K562 (cell line): ENCODE measurements at regions not wholly inside any gene's neighbourhood (a gene's known extent, or its start where the extent isn't known, plus 50 kb on each side); places are given as distances from the start of the nearest gene placed in this dataset.
"Not testable (repeated sequence)": the region's sequence is repeated elsewhere in the genome, so short reads cannot be mapped to it uniquely, and the experiment has no call there.

Source experiments
- ATAC-seq: fragments of 200-7000 bp; cut with Tn5 transposase; 3 replicates; pipeline ENCODE4 v1.9.1; 2020; ENCODE audit warnings: moderate library complexity
- BruUV-seq: library from RNA; stranded (reverse); fragments of 400-500 nt; replicated peaks from 2 replicates; lab custom pipeline; 2021; lab: Mats Ljungman, UMichigan
- CTCF ChIA-PET: fragments of 300-600 bp; formaldehyde crosslinking; extraction: SDS; loops from one replicate; lab custom pipeline; 2021; ENCODE audit warnings: low intra/inter-chr PET ratio; lab: Yijun Ruan, JAX
- POLR2A ChIA-PET: fragments of 300-600, 350-650 bp; sonication (Branson Sonifier 250); formaldehyde crosslinking; extraction: SDS; loops from one replicate; lab custom pipeline; 2021; ENCODE audit warnings: antibody characterized with exemption, inconsistent platforms; lab: Yijun Ruan, JAX
- DNase-seq, 4 experiments: peaks; one replicate each; pipeline versions ENCODE4 v3.0.0 to v3.0.0-alpha.2; 2011 to 2018; ENCODE audit warnings: low spot score in 3 of 4, mixed read lengths in 3 of 4; ENCODE audit errors: extremely low read depth in 1 of 4
- FAIRE-seq: peaks from 2 replicates; lab custom pipeline; 2011; peaks lifted over from hg19 to GRCh38; lab: Jason Lieb, UNC
- H2AFZ ChIP-seq: 2 replicates; pipeline ENCODE4 v1.6.0; 2011; ENCODE audit warnings: low read depth, low read length, control low read depth, inconsistent platforms
- H3K27ac ChIP-seq: fragments of 200-600 bp; 3 replicates; pipeline ENCODE4 v1.8.0; 2011; ENCODE audit warnings: low read depth, mild to moderate bottlenecking, control low read depth, inconsistent platforms, low read length, moderate library complexity, mixed read lengths; ENCODE audit errors: extremely low read depth
- H3K27me3 ChIP-seq, 2 experiments: fragments of 300-600 bp in 1 of 2; 2 replicates in 1 of 2; 3 replicates in 1 of 2; pipeline versions ENCODE4 v1.6.0 to v1.8.0; 2011; ENCODE audit warnings: inconsistent platforms in 2 of 2, low read length in 2 of 2, mild to moderate bottlenecking in 1 of 2, mixed read lengths in 1 of 2, moderate library complexity in 1 of 2; ENCODE audit not compliant: control insufficient read depth in 2 of 2, insufficient read depth in 2 of 2
- H3K36me3 ChIP-seq: fragments of 300-600 bp; 3 replicates; pipeline ENCODE4 v1.8.0; 2011; ENCODE audit warnings: mild to moderate bottlenecking, low read length, inconsistent platforms; ENCODE audit not compliant: control insufficient read depth, insufficient read depth
- H3K4me1 ChIP-seq, 2 experiments: fragments of 200-600 bp in 1 of 2; replicated peaks in 1 of 2; 2 replicates in 1 of 2; 3 replicates in 1 of 2; pipeline versions ENCODE4 v1.5.1 to v1.8.0; 2011; ENCODE audit warnings: inconsistent platforms in 2 of 2, low read length in 2 of 2, mild to moderate bottlenecking in 1 of 2, mixed read lengths in 1 of 2, moderate library complexity in 1 of 2; ENCODE audit not compliant: control insufficient read depth in 2 of 2, insufficient read depth in 2 of 2
- H3K4me2 ChIP-seq: 2 replicates; pipeline ENCODE4 v1.6.1; 2011; ENCODE audit warnings: low read length, control low read depth, inconsistent platforms, mixed read lengths; ENCODE audit not compliant: insufficient read depth
- H3K4me3 ChIP-seq: fragments of 200-600 bp; sonication (generic), shearing (Covaris generic); 2 replicates; pipeline ENCODE4 v1.5.1; 2016; ENCODE audit warnings: control low read depth, inconsistent platforms
- H3K79me2 ChIP-seq: fragments of 200-600 bp; 3 replicates; pipeline ENCODE4 v1.8.0; 2011; ENCODE audit warnings: low read length, inconsistent platforms; ENCODE audit not compliant: control insufficient read depth, insufficient read depth
- H3K9ac ChIP-seq, 2 experiments: 2 replicates each; pipeline versions ENCODE4 v1.6.0 to v1.6.1; 2011; ENCODE audit warnings: low read depth in 2 of 2, low read length in 2 of 2, control low read depth in 1 of 2, inconsistent platforms in 1 of 2, mild to moderate bottlenecking in 1 of 2, mixed read lengths in 1 of 2; ENCODE audit not compliant: insufficient read depth in 1 of 2
- H3K9me1 ChIP-seq: one replicate; pipeline ENCODE4 v1.6.0; 2011; ENCODE audit warnings: inconsistent platforms, mild to moderate bottlenecking, low read length, moderate library complexity; ENCODE audit not compliant: control insufficient read depth, insufficient read depth
- H3K9me3 ChIP-seq: replicated peaks from 2 replicates; pipeline ENCODE4 v1.5.1; 2011; ENCODE audit warnings: low read depth, low read length, inconsistent platforms; ENCODE audit not compliant: control insufficient read depth, insufficient read depth
- H4K20me1 ChIP-seq: replicated peaks from 2 replicates; pipeline ENCODE4 v1.6.1; 2011; ENCODE audit warnings: low read length, inconsistent platforms, mixed read lengths; ENCODE audit not compliant: control insufficient read depth, insufficient read depth
- CTBP1 ChIP-seq: fragments of 450-650 bp; IDR thresholded peaks from 2 replicates; pipeline ENCODE4 v1.6.1; 2016; ENCODE audit warnings: borderline replicate concordance
- NRF1 ChIP-seq, 2 experiments: fragments of 450-650 bp; IDR thresholded peaks in 1 of 2; conservative IDR thresholded peaks in 1 of 2; 2 replicates each; pipeline ENCODE4 v1.6.1; 2014; ENCODE audit warnings: mild to moderate bottlenecking in 2 of 2
- RAD21 ChIP-seq, 2 experiments: fragments of 250-450 bp in 1 of 2; fragments of 450-650 bp in 1 of 2; sonication (Bioruptor Pico) in 1 of 2; formaldehyde crosslinking in 1 of 2; IDR thresholded peaks in 1 of 2; conservative IDR thresholded peaks in 1 of 2; 2 replicates each; pipeline versions ENCODE4 v1.4.0 to v1.8.0; 2020 to 2022; ENCODE audit warnings: mild to moderate bottlenecking in 2 of 2, moderate library complexity in 1 of 2
- U2AF2 ChIP-seq: fragments of 200-400 bp; formaldehyde crosslinking; optimal IDR thresholded peaks from 2 replicates; pipeline ENCODE3; 2017; ENCODE audit warnings: low read depth, mild to moderate bottlenecking, low read length
- YBX1 ChIP-seq: fragments of 450-650 bp; IDR thresholded peaks from 2 replicates; pipeline ENCODE4 v1.7.1; 2016; ENCODE audit warnings: mild to moderate bottlenecking
- WGBS: fragments of 100-300 bp; shearing (Covaris generic); methylation state at CpG from one replicate; pipeline ENCODE4 v1.1.6; 2016; ENCODE audit warnings: low coverage, mixed read lengths; ENCODE audit not compliant: insufficient coverage; ENCODE audit errors: missing lambda C conversion rate; 5-methylcytosine and 5-hydroxymethylcytosine counted together
- in situ Hi-C: fragments of 300-500 bp; cut with MboI; formaldehyde crosslinking; loops from 4 replicates; pipeline ENCODE4 v1.15.0; 2018; ENCODE audit warnings: inconsistent platforms, mixed read lengths
- intact Hi-C: fragments of 100-400 bp; cut with micrococcal nuclease; formaldehyde crosslinking; loops from 2 replicates; pipeline ENCODE4 v1.14.2; 2022
- TF ChIP-seq, protein P1 (sequence below): sonication (generic); formaldehyde crosslinking; IDR thresholded peaks from 2 replicates; pipeline ENCODE4 v1.8.1; 2023; ENCODE audit warnings: mild to moderate bottlenecking, missing genetic modification reagents
- TF ChIP-seq, protein P2 (sequence below), 3 experiments: IDR thresholded peaks in 2 of 3; conservative IDR thresholded peaks in 1 of 3; 2 replicates each; pipeline ENCODE4 v1.5.1; 2011 to 2012; ENCODE audit warnings: low read length in 3 of 3, mild to moderate bottlenecking in 3 of 3, control low read depth in 2 of 3, improper control_type of control experiment in 1 of 3, inconsistent platforms in 1 of 3, low read depth in 1 of 3, mixed read lengths in 1 of 3, moderate library complexity in 1 of 3; ENCODE audit not compliant: insufficient read depth in 2 of 3

DNA sequence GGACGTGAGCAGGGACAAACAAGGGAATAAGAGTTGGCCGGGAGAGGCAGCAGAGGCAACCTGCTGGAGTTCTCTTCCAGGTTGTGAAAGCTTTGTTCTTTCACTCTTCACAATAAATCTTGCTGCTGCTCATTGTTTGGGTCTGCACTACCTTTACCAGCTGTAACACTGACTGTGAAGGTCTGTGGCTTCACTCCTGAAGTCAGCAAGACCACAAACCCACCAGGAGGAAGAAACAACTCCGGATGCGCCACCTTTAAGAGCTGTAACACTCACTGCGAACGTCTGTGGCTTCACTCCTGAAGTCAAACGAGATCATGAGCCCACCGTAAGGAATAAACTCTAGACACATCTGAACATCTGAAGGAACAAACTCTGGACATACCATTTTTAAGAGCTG, 186.5 kb upstream of the NDN start:
- CTCF ChIA-PET, FAIRE-seq, DNase-seq, H3K36me3 ChIP-seq, H3K9ac ChIP-seq, H3K27me3 ChIP-seq, H3K4me1 ChIP-seq, BruUV-seq, H3K79me2 ChIP-seq, H2AFZ ChIP-seq, H3K4me2 ChIP-seq, in situ Hi-C loops, H3K4me3 ChIP-seq, H3K9me3 ChIP-seq, intact Hi-C loops, ATAC-seq, H4K20me1 ChIP-seq, H3K27ac ChIP-seq, H3K9me1 ChIP-seq: not testable (repeated sequence)
- POLR2A ChIA-PET = interaction anchor here (1.0 kb wide), 1 partner anchor 14 kb away, joined by 3 read pairs; no protein-coding TSS in a partner anchor
- 11% methylated on average over 8 of the region's 8 CpGs for WGBS

DNA sequence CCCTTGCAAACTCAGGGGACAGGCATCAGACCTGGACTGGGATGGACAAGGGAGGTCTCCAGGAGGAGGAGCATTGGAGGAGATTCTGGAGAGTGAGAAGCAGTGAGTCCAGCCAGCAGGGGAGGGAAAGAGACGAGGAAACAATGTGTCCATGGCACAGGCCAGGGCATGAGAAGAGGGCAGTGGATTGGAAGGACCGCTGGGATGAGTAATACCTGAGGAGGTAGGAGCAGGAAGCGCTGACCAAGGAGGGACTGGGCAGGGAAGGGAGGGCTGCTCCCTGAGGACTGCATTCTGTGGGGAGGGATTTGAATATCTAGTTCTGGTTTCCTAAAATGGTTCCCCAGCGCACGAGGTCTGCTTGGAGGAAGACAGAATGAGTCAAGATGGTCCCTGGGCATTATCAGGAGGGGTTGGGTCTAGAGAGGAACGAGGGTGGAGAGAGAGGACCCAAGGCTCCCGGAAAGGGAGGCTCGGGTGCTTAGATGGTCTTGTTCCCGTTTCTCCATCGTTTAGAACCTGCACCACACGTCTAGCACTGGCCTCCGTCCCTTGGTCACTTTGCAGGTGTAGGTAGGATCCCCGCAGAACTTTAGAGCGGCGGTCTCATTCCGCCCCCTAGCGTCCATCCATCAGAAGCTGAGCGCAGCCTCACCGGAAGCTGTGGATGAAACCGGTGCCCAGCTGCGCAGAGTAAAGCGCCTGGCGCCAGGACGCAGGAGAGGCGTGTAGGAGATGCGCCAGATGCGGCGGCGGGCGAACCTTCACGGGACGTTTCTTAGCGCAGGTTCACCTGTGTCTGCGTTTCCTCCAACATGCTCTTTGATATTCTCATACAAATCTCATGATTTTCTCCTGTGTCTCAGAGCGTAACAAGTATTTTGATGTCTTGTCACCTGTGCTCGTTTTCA, 190.7 kb upstream of the NDN start:
- WGBS = 4% methylated on average over 36 of the region's 36 CpGs
- H3K9me1 ChIP-seq = no peaks in the 10 kb centered on the region
- intact Hi-C loops (loop anchor here (2.0 to 5.0 kb wide), 2 partner anchors 235 to 380 kb away; no protein-coding TSS in a partner anchor), in situ Hi-C loops (no loop called here)
- H3K9ac ChIP-seq = no peak overlapping the region
- FAIRE-seq = no peak
- H3K9me3 ChIP-seq = no peaks in the 10 kb centered on the region; the same call in 1 of the 2 replicates
- no peak overlapping the region for H3K27ac ChIP-seq
- no peak overlapping the region for H3K4me3 ChIP-seq
- H3K79me2 ChIP-seq = no peaks in the 10 kb centered on the region
- H3K36me3 ChIP-seq = no peaks in the 10 kb centered on the region
- POLR2A ChIA-PET = interaction anchor here (0.6 kb wide), 1 partner anchor 17 kb away, joined by 3 read pairs; no protein-coding TSS in a partner anchor
- no TSS peak for BruUV-seq
- H3K4me1 ChIP-seq = peaks cover 0 to 4% of the 10 kb centered on the region in 2 experiments; a peak in 2 of 5 replicates
- ATAC-seq = peak; percentile 98
- CTCF ChIA-PET = interaction anchor here (0.9 kb wide), 1 partner anchor 235 kb away, joined by 7 read pairs; no protein-coding TSS in a partner anchor
- H2AFZ ChIP-seq = 0 out of 2 replicates have a peak overlapping the region, but pooled peaks have one; percentile 51
- H3K27me3 ChIP-seq = no peaks in the 10 kb centered on the region
- no peaks in the 10 kb centered on the region for H4K20me1 ChIP-seq
- DNase-seq = peak; percentile 41 to 71 (median 47)
- H3K4me2 ChIP-seq = no peak overlapping the region
- TF ChIP-seq NRF1 (conservative IDR thresholded peaks at IDR 0.05 in 1 of 2, IDR thresholded peaks at IDR 0.05 in 1 of 2) (peak; percentile 46 to 67), U2AF2 (no peak), YBX1 (no peak), CTBP1 (no peak), RAD21 (CRISPR knock-in tag; conservative IDR thresholded peaks at IDR 0.05 in 1 of 2, IDR thresholded peaks at IDR 0.05 in 1 of 2) (peak; percentile 34 to 62)
- TF ChIP-seq, protein P1, sequence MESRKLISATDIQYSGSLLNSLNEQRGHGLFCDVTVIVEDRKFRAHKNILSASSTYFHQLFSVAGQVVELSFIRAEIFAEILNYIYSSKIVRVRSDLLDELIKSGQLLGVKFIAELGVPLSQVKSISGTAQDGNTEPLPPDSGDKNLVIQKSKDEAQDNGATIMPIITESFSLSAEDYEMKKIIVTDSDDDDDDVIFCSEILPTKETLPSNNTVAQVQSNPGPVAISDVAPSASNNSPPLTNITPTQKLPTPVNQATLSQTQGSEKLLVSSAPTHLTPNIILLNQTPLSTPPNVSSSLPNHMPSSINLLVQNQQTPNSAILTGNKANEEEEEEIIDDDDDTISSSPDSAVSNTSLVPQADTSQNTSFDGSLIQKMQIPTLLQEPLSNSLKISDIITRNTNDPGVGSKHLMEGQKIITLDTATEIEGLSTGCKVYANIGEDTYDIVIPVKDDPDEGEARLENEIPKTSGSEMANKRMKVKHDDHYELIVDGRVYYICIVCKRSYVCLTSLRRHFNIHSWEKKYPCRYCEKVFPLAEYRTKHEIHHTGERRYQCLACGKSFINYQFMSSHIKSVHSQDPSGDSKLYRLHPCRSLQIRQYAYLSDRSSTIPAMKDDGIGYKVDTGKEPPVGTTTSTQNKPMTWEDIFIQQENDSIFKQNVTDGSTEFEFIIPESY = 0 out of 2 replicates have a peak, but pooled peaks have one; percentile 19
- TF ChIP-seq, protein P2, sequence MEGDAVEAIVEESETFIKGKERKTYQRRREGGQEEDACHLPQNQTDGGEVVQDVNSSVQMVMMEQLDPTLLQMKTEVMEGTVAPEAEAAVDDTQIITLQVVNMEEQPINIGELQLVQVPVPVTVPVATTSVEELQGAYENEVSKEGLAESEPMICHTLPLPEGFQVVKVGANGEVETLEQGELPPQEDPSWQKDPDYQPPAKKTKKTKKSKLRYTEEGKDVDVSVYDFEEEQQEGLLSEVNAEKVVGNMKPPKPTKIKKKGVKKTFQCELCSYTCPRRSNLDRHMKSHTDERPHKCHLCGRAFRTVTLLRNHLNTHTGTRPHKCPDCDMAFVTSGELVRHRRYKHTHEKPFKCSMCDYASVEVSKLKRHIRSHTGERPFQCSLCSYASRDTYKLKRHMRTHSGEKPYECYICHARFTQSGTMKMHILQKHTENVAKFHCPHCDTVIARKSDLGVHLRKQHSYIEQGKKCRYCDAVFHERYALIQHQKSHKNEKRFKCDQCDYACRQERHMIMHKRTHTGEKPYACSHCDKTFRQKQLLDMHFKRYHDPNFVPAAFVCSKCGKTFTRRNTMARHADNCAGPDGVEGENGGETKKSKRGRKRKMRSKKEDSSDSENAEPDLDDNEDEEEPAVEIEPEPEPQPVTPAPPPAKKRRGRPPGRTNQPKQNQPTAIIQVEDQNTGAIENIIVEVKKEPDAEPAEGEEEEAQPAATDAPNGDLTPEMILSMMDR (IDR thresholded peaks at IDR 0.05 in 2 of 3, conservative IDR thresholded peaks at IDR 0.05 in 1 of 3; ENCODE audit: insufficient read depth in 2 of 3, low read depth in 1 of 3, low read length in 3 of 3) = peak; percentile 70 to 74 (median 74)
